ENCODE measurements at regions not wholly inside any gene's neighbourhood (a gene's known extent, or its start where the extent isn't known, plus 50 kb on each side); places are given as distances from the start of the nearest gene placed in this dataset.

- WGBS, 2 donors (ENCODE audit: extremely low coverage in 2 of 2, insufficient read length in 2 of 2, insufficient replicate concordance in 1 of 2) = no CpG with 5 or more reads among the region's 11 CpGs
- no peak overlapping the region for H2BK5ac ChIP-seq (ENCODE audit: low read length)
- H3K27me3 ChIP-seq (ENCODE audit: control insufficient read depth in 3 of 3, insufficient read depth in 3 of 3, low read depth in 1 of 3, low read length in 3 of 3) = peaks cover 0 to 20% (median 0%) of the 10 kb centered on the region in 3 experiments
- H3K27ac ChIP-seq (replicated peaks; ENCODE audit: low read length) = no peak overlapping the region
- no peak overlapping the region for H4K91ac ChIP-seq (ENCODE audit: low read depth, low read length, poor library complexity)
- H3K4me3 ChIP-seq (ENCODE audit: low read length in 2 of 2) = no peak overlapping the region
- no peak for DNase-seq (ENCODE audit: low spot score)
- peak overlapping the region; percentile 32 for H3K18ac ChIP-seq (ENCODE audit: low read length)
- no peak overlapping the region for H3K9ac ChIP-seq (ENCODE audit: low read depth, low read length, poor library complexity)
- no peaks in the 10 kb centered on the region for H3K79me1 ChIP-seq (ENCODE audit: low read depth, low read length)
- H2BK15ac ChIP-seq (ENCODE audit: low read length) = peak overlapping the region; percentile 24
- H4K8ac ChIP-seq (ENCODE audit: low read depth, low read length) = no peak overlapping the region
- H3K4ac ChIP-seq (ENCODE audit: low read length) = no peak overlapping the region
- no peak overlapping the region for H2AFZ ChIP-seq (ENCODE audit: low read length)
- no peak overlapping the region for H3K4me2 ChIP-seq (ENCODE audit: insufficient read depth, low read length, poor library complexity, severe bottlenecking)
- H2BK120ac ChIP-seq (ENCODE audit: low read depth, low read length) = no peak overlapping the region
- no peak overlapping the region for H2AK5ac ChIP-seq (ENCODE audit: low read depth, low read length)
- no peak overlapping the region for H2BK12ac ChIP-seq (ENCODE audit: low read length)
- no peaks in the 10 kb centered on the region for H3K36me3 ChIP-seq (replicated peaks in 1 of 2; ENCODE audit: control insufficient read depth in 2 of 2, insufficient read depth in 2 of 2, low read length in 2 of 2)
- H3K9me3 ChIP-seq (replicated peaks in 1 of 2; ENCODE audit: control insufficient read depth in 2 of 2, insufficient read depth in 1 of 2, low read depth in 1 of 2, low read length in 2 of 2) = no peaks in the 10 kb centered on the region
- H3K14ac ChIP-seq (ENCODE audit: low read length) = peak overlapping the region; percentile 43
- H3K23ac ChIP-seq (ENCODE audit: low read depth, low read length, poor library complexity) = no peak overlapping the region
- peaks cover 7 to 32% of the 10 kb centered on the region in 2 donors for H3K4me1 ChIP-seq (ENCODE audit: control insufficient read depth in 2 of 2, insufficient read depth in 1 of 2, low read depth in 1 of 2, low read length in 2 of 2)
Measured at GRCh38 chr16:87096746-87097333, 220.4 kb downstream of the C16orf95 start.

- H3K14ac ChIP-seq (ENCODE audit: low read length) = no peak overlapping the region
- no peak overlapping the region for H4K8ac ChIP-seq (ENCODE audit: low read depth, low read length)
- H2BK12ac ChIP-seq (ENCODE audit: low read length) = no peak overlapping the region
- H3K4me3 ChIP-seq (ENCODE audit: low read length in 2 of 2) = no peak overlapping the region
- peaks cover 0 to 17% (median 0%) of the 10 kb centered on the region in 3 experiments for H3K27me3 ChIP-seq (ENCODE audit: control insufficient read depth in 3 of 3, insufficient read depth in 3 of 3, low read depth in 1 of 3, low read length in 3 of 3)
- no peak overlapping the region for H2BK120ac ChIP-seq (ENCODE audit: low read depth, low read length)
- no peak overlapping the region for H3K27ac ChIP-seq (replicated peaks; ENCODE audit: low read length)
- no peak overlapping the region for H3K4me2 ChIP-seq (ENCODE audit: insufficient read depth, low read length, poor library complexity, severe bottlenecking)
- H2AK5ac ChIP-seq (ENCODE audit: low read depth, low read length) = peak overlapping the region; percentile 39
- H2BK15ac ChIP-seq (ENCODE audit: low read length) = peak overlapping the region; percentile 3
- H3K4ac ChIP-seq (ENCODE audit: low read length) = no peak overlapping the region
- no CpG with 5 or more reads among the region's 5 CpGs for WGBS, 2 donors (ENCODE audit: extremely low coverage in 2 of 2, insufficient read length in 2 of 2, insufficient replicate concordance in 1 of 2)
- no peak for DNase-seq (ENCODE audit: low spot score)
- no peaks in the 10 kb centered on the region for H3K79me1 ChIP-seq (ENCODE audit: low read depth, low read length)
- peak overlapping the region; percentile 3 for H3K18ac ChIP-seq (ENCODE audit: low read length)
- no peak overlapping the region for H4K91ac ChIP-seq (ENCODE audit: low read depth, low read length, poor library complexity)
- H3K23ac ChIP-seq (ENCODE audit: low read depth, low read length, poor library complexity) = no peak overlapping the region
- no peaks in the 10 kb centered on the region for H3K36me3 ChIP-seq (replicated peaks in 1 of 2; ENCODE audit: control insufficient read depth in 2 of 2, insufficient read depth in 2 of 2, low read length in 2 of 2)
- peaks cover 7 to 33% of the 10 kb centered on the region in 2 donors for H3K4me1 ChIP-seq (ENCODE audit: control insufficient read depth in 2 of 2, insufficient read depth in 1 of 2, low read depth in 1 of 2, low read length in 2 of 2)
- H2BK5ac ChIP-seq (ENCODE audit: low read length) = peak overlapping the region; percentile 17
- H3K9ac ChIP-seq (ENCODE audit: low read depth, low read length, poor library complexity) = no peak overlapping the region
- no peaks in the 10 kb centered on the region for H3K9me3 ChIP-seq (replicated peaks in 1 of 2; ENCODE audit: control insufficient read depth in 2 of 2, insufficient read depth in 1 of 2, low read depth in 1 of 2, low read length in 2 of 2)
- no peak overlapping the region for H2AFZ ChIP-seq (ENCODE audit: low read length)
Measured at GRCh38 chr16:87098361-87098760, 218.8 kb downstream of the C16orf95 start.

GRCh38 chr16:87098976-87099720 lies 218.0 kb downstream of the C16orf95 start:
- Histone ChIP-seq H2AFZ (ENCODE audit: low read length) (no peak overlapping the region), H3K27ac (replicated peaks; ENCODE audit: low read length) (peak overlapping the region; percentile 63), H4K91ac (ENCODE audit: low read depth, low read length, poor library complexity) (no peak overlapping the region), H3K9ac (ENCODE audit: low read depth, low read length, poor library complexity) (no peak overlapping the region), H3K79me1 (ENCODE audit: low read depth, low read length) (no peaks in the 10 kb centered on the region), H4K8ac (ENCODE audit: low read depth, low read length) (no peak overlapping the region), H2BK5ac (ENCODE audit: low read length) (peak overlapping the region; percentile 17), H3K4me1 (ENCODE audit: control insufficient read depth in 2 of 2, insufficient read depth in 1 of 2, low read depth in 1 of 2, low read length in 2 of 2) (peaks cover 7 to 26% of the 10 kb centered on the region in 2 donors), H2AK5ac (ENCODE audit: low read depth, low read length) (peak overlapping the region; percentile 39), H2BK120ac (ENCODE audit: low read depth, low read length) (no peak overlapping the region), H3K4ac (ENCODE audit: low read length) (no peak overlapping the region), H3K23ac (ENCODE audit: low read depth, low read length, poor library complexity) (no peak overlapping the region), H3K36me3 (replicated peaks in 1 of 2; ENCODE audit: control insufficient read depth in 2 of 2, insufficient read depth in 2 of 2, low read length in 2 of 2) (no peaks in the 10 kb centered on the region), H2BK12ac (ENCODE audit: low read length) (no peak overlapping the region), H3K14ac (ENCODE audit: low read length) (no peak overlapping the region), H3K4me2 (ENCODE audit: insufficient read depth, low read length, poor library complexity, severe bottlenecking) (no peak overlapping the region), H3K27me3 (ENCODE audit: control insufficient read depth in 3 of 3, insufficient read depth in 3 of 3, low read depth in 1 of 3, low read length in 3 of 3) (peaks cover 0 to 17% (median 0%) of the 10 kb centered on the region in 3 experiments), H3K18ac (ENCODE audit: low read length) (peak overlapping the region; percentile 3), H3K4me3 (ENCODE audit: low read length in 2 of 2) (no peak overlapping the region), H2BK15ac (ENCODE audit: low read length) (no peak overlapping the region), H3K9me3 (replicated peaks in 1 of 2; ENCODE audit: control insufficient read depth in 2 of 2, insufficient read depth in 1 of 2, low read depth in 1 of 2, low read length in 2 of 2) (no peaks in the 10 kb centered on the region)
- DNase-seq (ENCODE audit: low spot score) = peak; percentile 76
- no CpG with 5 or more reads among the region's 9 CpGs for WGBS, 2 donors (ENCODE audit: extremely low coverage in 2 of 2, insufficient read length in 2 of 2, insufficient replicate concordance in 1 of 2)

GRCh38 chr16:87100306-87101058 lies 216.7 kb downstream of the C16orf95 start:
- H3K4me1 ChIP-seq (ENCODE audit: control insufficient read depth in 2 of 2, insufficient read depth in 1 of 2, low read depth in 1 of 2, low read length in 2 of 2) = peaks cover 7 to 22% of the 10 kb centered on the region in 2 donors
- no peak overlapping the region for H4K8ac ChIP-seq (ENCODE audit: low read depth, low read length)
- no peaks in the 10 kb centered on the region for H3K36me3 ChIP-seq (replicated peaks in 1 of 2; ENCODE audit: control insufficient read depth in 2 of 2, insufficient read depth in 2 of 2, low read length in 2 of 2)
- no peak for DNase-seq (ENCODE audit: low spot score)
- H3K27me3 ChIP-seq (ENCODE audit: control insufficient read depth in 3 of 3, insufficient read depth in 3 of 3, low read depth in 1 of 3, low read length in 3 of 3) = peaks cover 0 to 10% (median 0%) of the 10 kb centered on the region in 3 experiments
- no peak overlapping the region for H3K9ac ChIP-seq (ENCODE audit: low read depth, low read length, poor library complexity)
- H3K27ac ChIP-seq (replicated peaks; ENCODE audit: low read length) = no peak overlapping the region
- H3K79me1 ChIP-seq (ENCODE audit: low read depth, low read length) = no peaks in the 10 kb centered on the region
- no peak overlapping the region for H4K91ac ChIP-seq (ENCODE audit: low read depth, low read length, poor library complexity)
- H2BK120ac ChIP-seq (ENCODE audit: low read depth, low read length) = peak overlapping the region; percentile 6
- H3K4me3 ChIP-seq (ENCODE audit: low read length in 2 of 2) = no peak overlapping the region
- H3K9me3 ChIP-seq (replicated peaks in 1 of 2; ENCODE audit: control insufficient read depth in 2 of 2, insufficient read depth in 1 of 2, low read depth in 1 of 2, low read length in 2 of 2) = no peaks in the 10 kb centered on the region
- no peak overlapping the region for H3K4me2 ChIP-seq (ENCODE audit: insufficient read depth, low read length, poor library complexity, severe bottlenecking)
- peak overlapping the region; percentile 82 for H2BK15ac ChIP-seq (ENCODE audit: low read length)
- H3K23ac ChIP-seq (ENCODE audit: low read depth, low read length, poor library complexity) = no peak overlapping the region
- H2BK12ac ChIP-seq (ENCODE audit: low read length) = peak overlapping the region; percentile 16
- peak overlapping the region; percentile 58 for H2AK5ac ChIP-seq (ENCODE audit: low read depth, low read length)
- peak overlapping the region; percentile 27 for H3K18ac ChIP-seq (ENCODE audit: low read length)
- H2BK5ac ChIP-seq (ENCODE audit: low read length) = no peak overlapping the region
- no peak overlapping the region for H3K14ac ChIP-seq (ENCODE audit: low read length)
- WGBS, 2 donors (ENCODE audit: extremely low coverage in 2 of 2, insufficient read length in 2 of 2, insufficient replicate concordance in 1 of 2) = no CpG with 5 or more reads among the region's 11 CpGs
- no peak overlapping the region for H3K4ac ChIP-seq (ENCODE audit: low read length)
- no peak overlapping the region for H2AFZ ChIP-seq (ENCODE audit: low read length)
